ENCODE measurements at regions not wholly inside any gene's neighbourhood (a gene's known extent, or its start where the extent isn't known, plus 50 kb on each side); places are given as distances from the start of the nearest gene placed in this dataset.
"Not testable (repeated sequence)": the region's sequence is repeated elsewhere in the genome, so short reads cannot be mapped to it uniquely, and the experiment has no call there.

GRCh38 chr3:168752339-168752738 is 656.6 kb upstream of the GOLIM4 start:
- no peak for DNase-seq

GRCh38 chr3:168747697-168748096 is 652.0 kb upstream of the GOLIM4 start:
- DNase-seq, result no peak

GRCh38 chr3:168738527-168739325 is 643.0 kb upstream of the GOLIM4 start:
- no peak for DNase-seq

GRCh38 chr3:168736202-168736601 is 640.5 kb upstream of the GOLIM4 start:
- DNase-seq, result no peak

- no peak for DNase-seq
Observed at GRCh38 chr3:168730073-168730472, 634.3 kb upstream of the GOLIM4 start.

GRCh38 chr3:168722091-168722490 is 626.4 kb upstream of the GOLIM4 start:
- DNase-seq, result peak; percentile 33

- DNase-seq, result no peak
Observed at GRCh38 chr3:168714609-168715240, 619.0 kb upstream of the GOLIM4 start.

- no peak for DNase-seq
Observed at GRCh38 chr3:168709073-168709472, 613.3 kb upstream of the GOLIM4 start.

- DNase-seq, result no peak
Observed at GRCh38 chr3:168707900-168708299, 612.2 kb upstream of the GOLIM4 start.

GRCh38 chr3:168705412-168705811 is 609.7 kb upstream of the GOLIM4 start:
- DNase-seq, result no peak

GRCh38 chr3:168696051-168696450 is 600.3 kb upstream of the GOLIM4 start:
- DNase-seq, result no peak

- no peak for DNase-seq
Observed at GRCh38 chr3:168693870-168694269, 598.1 kb upstream of the GOLIM4 start.

GRCh38 chr3:168688267-168688666 is 592.5 kb upstream of the GOLIM4 start:
- no peak for DNase-seq

GRCh38 chr3:168684519-168684918 is 588.8 kb upstream of the GOLIM4 start:
- DNase-seq, result no peak

- DNase-seq, result no peak
Observed at GRCh38 chr3:168678730-168679129, 583.0 kb upstream of the GOLIM4 start.

- DNase-seq, result no peak
Observed at GRCh38 chr3:168671091-168671490, 575.4 kb upstream of the GOLIM4 start.

- not testable (repeated sequence) for DNase-seq
Observed at GRCh38 chr3:168660879-168661657, 565.3 kb upstream of the GOLIM4 start.

- DNase-seq, result no peak
Observed at GRCh38 chr3:168659015-168659414, 563.3 kb upstream of the GOLIM4 start.

GRCh38 chr3:168655611-168656010 is 559.9 kb upstream of the GOLIM4 start:
- DNase-seq, result no peak

GRCh38 chr3:168654700-168655099 is 559.0 kb upstream of the GOLIM4 start:
- DNase-seq, result no peak

- no peak for DNase-seq
Observed at GRCh38 chr3:168653255-168653654, 557.5 kb upstream of the GOLIM4 start.

GRCh38 chr3:168648321-168648720 is 552.6 kb upstream of the GOLIM4 start:
- no peak for DNase-seq

- no peak for DNase-seq
Observed at GRCh38 chr3:168647582-168647981, 551.9 kb upstream of the GOLIM4 start.
